ENCODE measurements at regions not wholly inside any gene's neighbourhood (a gene's known extent, or its start where the extent isn't known, plus 50 kb on each side); places are given as distances from the start of the nearest gene placed in this dataset.

DNA sequence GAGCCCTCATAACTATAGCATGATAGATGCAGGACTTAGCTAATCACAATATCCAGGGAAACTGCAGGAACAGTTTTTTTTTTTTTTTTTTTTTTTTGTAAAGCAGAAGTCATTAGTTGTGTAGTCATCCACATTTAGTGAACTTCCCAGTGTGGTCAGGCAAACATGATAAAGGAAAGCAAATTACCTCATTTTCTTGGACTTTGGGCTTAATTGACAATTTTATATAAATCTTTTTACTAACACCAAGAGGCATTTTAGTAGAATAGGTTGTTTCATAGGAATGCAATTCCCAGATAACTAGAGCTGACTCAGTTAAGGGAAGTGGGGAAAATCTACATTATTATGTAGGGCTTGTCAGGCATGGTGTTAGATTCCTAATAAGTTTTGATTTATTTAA is 142.7 kb upstream of the GCFC2 start:
- Histone ChIP-seq H3K4me2 (ENCODE audit: insufficient read depth, low read length) (no peak overlapping the region), H4K20me1 (replicated peaks; ENCODE audit: control insufficient read depth, extremely low read depth, insufficient read depth, low read length) (no peaks in the 10 kb centered on the region), H3K27me3 (ENCODE audit: control insufficient read depth in 2 of 2, insufficient read depth in 2 of 2, low read length in 2 of 2) (no peaks in the 10 kb centered on the region), H3K9me3 (replicated peaks; ENCODE audit: control insufficient read depth, insufficient read depth, low read length) (no peaks in the 10 kb centered on the region), H3K4me1 (ENCODE audit: control insufficient read depth, extremely low read depth, insufficient read depth, low read length) (no peaks in the 10 kb centered on the region), H3K4me3 (replicated peaks in 1 of 3; ENCODE audit: insufficient read depth in 1 of 3, low read depth in 1 of 3, low read length in 3 of 3) (no peak overlapping the region), H3K27ac (ENCODE audit: insufficient read depth, low read depth, low read length) (no peak overlapping the region), H3K36me3 (ENCODE audit: control insufficient read depth in 2 of 2, extremely low read depth in 1 of 2, insufficient read depth in 2 of 2, low read length in 2 of 2) (no peaks in the 10 kb centered on the region), H3K9ac (replicated peaks; ENCODE audit: extremely low read depth, insufficient read depth, low read length) (no peak overlapping the region), H2AFZ (ENCODE audit: low read depth, low read length) (no peak overlapping the region), H3K9me1 (replicated peaks; ENCODE audit: control insufficient read depth, extremely low read depth, insufficient read depth, low read length) (no peaks in the 10 kb centered on the region), H3K79me2 (ENCODE audit: control insufficient read depth, insufficient read depth, low read length) (no peaks in the 10 kb centered on the region)
- ChIA-PET POLR2A (no interaction called here), CTCF (interaction anchor here (1.6 kb wide), 1 partner anchor 15 kb away, joined by 3 read pairs; no protein-coding TSS in a partner anchor)
- FAIRE-seq (no peak), DNase-seq (ENCODE audit: low read depth, low spot score) (no peak)
- dilution Hi-C loops (cut with MboI; ENCODE audit: extremely low pct_ligation_motif_present, low sequenced_read_pairs), result no loop called here
- TF ChIP-seq, protein P1, sequence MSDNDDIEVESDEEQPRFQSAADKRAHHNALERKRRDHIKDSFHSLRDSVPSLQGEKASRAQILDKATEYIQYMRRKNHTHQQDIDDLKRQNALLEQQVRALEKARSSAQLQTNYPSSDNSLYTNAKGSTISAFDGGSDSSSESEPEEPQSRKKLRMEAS (IDR thresholded peaks at IDR 0.05; ENCODE audit: insufficient read depth, insufficient read length), result no peak
- TF ChIP-seq POLR2AphosphoS5 (IDR thresholded peaks at IDR 0.05; ENCODE audit: insufficient read depth, low read depth, low read length), result no peak
- no TSS peak for BruUV-seq (replicated peaks)
- intact Hi-C loops (cut with micrococcal nuclease), result no loop called here

DNA sequence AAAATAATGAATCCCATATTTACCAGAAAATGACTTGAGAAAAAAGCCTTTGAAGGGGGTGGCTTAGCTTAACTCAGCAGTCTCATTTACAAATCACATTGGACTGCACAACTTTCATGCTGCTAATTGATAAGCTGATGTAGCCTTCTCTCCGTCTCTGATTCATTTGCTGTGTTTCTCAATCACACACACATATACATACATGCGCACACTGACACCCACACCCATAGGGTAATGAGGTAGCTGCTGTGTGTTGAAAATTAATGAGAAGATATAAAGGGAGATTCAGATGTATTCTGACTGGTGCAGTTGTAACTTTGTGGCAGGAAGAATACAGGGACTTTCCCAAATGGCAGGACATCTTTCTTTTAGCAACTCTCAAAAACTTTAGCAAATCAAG is 141.9 kb upstream of the GCFC2 start:
- no peak overlapping the region for H3K9ac ChIP-seq (replicated peaks; ENCODE audit: extremely low read depth, insufficient read depth, low read length)
- H3K4me2 ChIP-seq (ENCODE audit: insufficient read depth, low read length), result no peak overlapping the region
- no peaks in the 10 kb centered on the region for H3K4me1 ChIP-seq (ENCODE audit: control insufficient read depth, extremely low read depth, insufficient read depth, low read length)
- intact Hi-C loops (cut with micrococcal nuclease), result no loop called here
- no peak overlapping the region for H3K27ac ChIP-seq (ENCODE audit: insufficient read depth, low read depth, low read length)
- dilution Hi-C loops (cut with MboI; ENCODE audit: extremely low pct_ligation_motif_present, low sequenced_read_pairs), result no loop called here
- TF ChIP-seq GATA2 (IDR thresholded peaks at IDR 0.05; ENCODE audit: insufficient read depth, insufficient read length, low read depth, low read length), result no peak
- TF ChIP-seq FOS (IDR thresholded peaks at IDR 0.05; ENCODE audit: borderline replicate concordance, insufficient read depth, low read length), result no peak
- no peak for TF ChIP-seq JUN (IDR thresholded peaks at IDR 0.05; ENCODE audit: borderline replicate concordance, insufficient read depth, insufficient read length, low read depth)
- TF ChIP-seq, protein P2, sequence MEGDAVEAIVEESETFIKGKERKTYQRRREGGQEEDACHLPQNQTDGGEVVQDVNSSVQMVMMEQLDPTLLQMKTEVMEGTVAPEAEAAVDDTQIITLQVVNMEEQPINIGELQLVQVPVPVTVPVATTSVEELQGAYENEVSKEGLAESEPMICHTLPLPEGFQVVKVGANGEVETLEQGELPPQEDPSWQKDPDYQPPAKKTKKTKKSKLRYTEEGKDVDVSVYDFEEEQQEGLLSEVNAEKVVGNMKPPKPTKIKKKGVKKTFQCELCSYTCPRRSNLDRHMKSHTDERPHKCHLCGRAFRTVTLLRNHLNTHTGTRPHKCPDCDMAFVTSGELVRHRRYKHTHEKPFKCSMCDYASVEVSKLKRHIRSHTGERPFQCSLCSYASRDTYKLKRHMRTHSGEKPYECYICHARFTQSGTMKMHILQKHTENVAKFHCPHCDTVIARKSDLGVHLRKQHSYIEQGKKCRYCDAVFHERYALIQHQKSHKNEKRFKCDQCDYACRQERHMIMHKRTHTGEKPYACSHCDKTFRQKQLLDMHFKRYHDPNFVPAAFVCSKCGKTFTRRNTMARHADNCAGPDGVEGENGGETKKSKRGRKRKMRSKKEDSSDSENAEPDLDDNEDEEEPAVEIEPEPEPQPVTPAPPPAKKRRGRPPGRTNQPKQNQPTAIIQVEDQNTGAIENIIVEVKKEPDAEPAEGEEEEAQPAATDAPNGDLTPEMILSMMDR (IDR thresholded peaks at IDR 0.05; ENCODE audit: extremely low read depth in 1 of 2, insufficient read depth in 1 of 2, low read depth in 1 of 2, low read length in 2 of 2), result no peak
- BruUV-seq (replicated peaks), result no TSS peak
- H3K36me3 ChIP-seq (ENCODE audit: control insufficient read depth in 2 of 2, extremely low read depth in 1 of 2, insufficient read depth in 2 of 2, low read length in 2 of 2), result no peaks in the 10 kb centered on the region
- POLR2A ChIA-PET, result no interaction called here
- no peaks in the 10 kb centered on the region for H3K79me2 ChIP-seq (ENCODE audit: control insufficient read depth, insufficient read depth, low read length)
- H3K4me3 ChIP-seq (replicated peaks in 1 of 3; ENCODE audit: insufficient read depth in 1 of 3, low read depth in 1 of 3, low read length in 3 of 3), result no peak overlapping the region
- H2AFZ ChIP-seq (ENCODE audit: low read depth, low read length), result no peak overlapping the region
- H3K27me3 ChIP-seq (ENCODE audit: control insufficient read depth in 2 of 2, insufficient read depth in 2 of 2, low read length in 2 of 2), result no peaks in the 10 kb centered on the region
- CTCF ChIA-PET, result interaction anchor here (1.6 kb wide), 1 partner anchor 15 kb away, joined by 3 read pairs; no protein-coding TSS in a partner anchor
- DNase-seq (ENCODE audit: low read depth, low spot score) (no peak), FAIRE-seq (no peak)
- no peaks in the 10 kb centered on the region for H3K9me3 ChIP-seq (replicated peaks; ENCODE audit: control insufficient read depth, insufficient read depth, low read length)
- H4K20me1 ChIP-seq (replicated peaks; ENCODE audit: control insufficient read depth, extremely low read depth, insufficient read depth, low read length), result no peaks in the 10 kb centered on the region
- no peaks in the 10 kb centered on the region for H3K9me1 ChIP-seq (replicated peaks; ENCODE audit: control insufficient read depth, extremely low read depth, insufficient read depth, low read length)

Measured in endothelial cell of umbilical vein (primary cell).